ENCODE measurements at regions not wholly inside any gene's neighbourhood (a gene's known extent, or its start where the extent isn't known, plus 50 kb on each side); places are given as distances from the start of the nearest gene placed in this dataset.
"Not testable (repeated sequence)": the region's sequence is repeated elsewhere in the genome, so short reads cannot be mapped to it uniquely, and the experiment has no call there.

GRCh38 chr3:94799420-94800060 is 736.7 kb downstream of the NSUN3 start:
- Mint-ChIP-seq H3K9me3 (ENCODE audit: low read depth) (no peaks in the 10 kb centered on the region), H3K27ac (no peak overlapping the region), H3K36me3 (ENCODE audit: insufficient read depth) (no peaks in the 10 kb centered on the region), H3K4me1 (ENCODE audit: low read depth) (no peaks in the 10 kb centered on the region), H3K4me3 (ENCODE audit: low read depth) (no peak overlapping the region), H3K27me3 (no peaks in the 10 kb centered on the region)
- DNase-seq (ENCODE audit: low spot score, unreplicated experiment): no peak
- TF ChIP-seq CTCF (IDR thresholded peaks at IDR 0.05; ENCODE audit: unreplicated experiment): no peak

GRCh38 chr3:94811836-94812235 is 749.0 kb downstream of the NSUN3 start:
- DNase-seq (ENCODE audit: low spot score, unreplicated experiment): no peak
- H3K36me3 Mint-ChIP-seq (ENCODE audit: insufficient read depth): no peaks in the 10 kb centered on the region
- H3K4me3 Mint-ChIP-seq (ENCODE audit: low read depth): no peak overlapping the region
- H3K4me1 Mint-ChIP-seq (ENCODE audit: low read depth): peaks cover 4% of the 10 kb centered on the region
- H3K27ac Mint-ChIP-seq: peak overlapping the region; percentile 81
- no peak for TF ChIP-seq CTCF (IDR thresholded peaks at IDR 0.05; ENCODE audit: unreplicated experiment)
- no peaks in the 10 kb centered on the region for H3K27me3 Mint-ChIP-seq
- peaks cover 4% of the 10 kb centered on the region for H3K9me3 Mint-ChIP-seq (ENCODE audit: low read depth)

GRCh38 chr3:94821241-94821640 is 758.4 kb downstream of the NSUN3 start:
- H3K4me3 Mint-ChIP-seq (ENCODE audit: low read depth): no peak overlapping the region
- no peak for TF ChIP-seq CTCF (IDR thresholded peaks at IDR 0.05; ENCODE audit: unreplicated experiment)
- no peak overlapping the region for H3K27ac Mint-ChIP-seq
- no peaks in the 10 kb centered on the region for H3K36me3 Mint-ChIP-seq (ENCODE audit: insufficient read depth)
- H3K27me3 Mint-ChIP-seq: no peaks in the 10 kb centered on the region
- no peak for DNase-seq (ENCODE audit: low spot score, unreplicated experiment)
- peaks cover 8% of the 10 kb centered on the region for H3K9me3 Mint-ChIP-seq (ENCODE audit: low read depth)
- no peaks in the 10 kb centered on the region for H3K4me1 Mint-ChIP-seq (ENCODE audit: low read depth)

GRCh38 chr3:94822298-94822697 is 759.4 kb downstream of the NSUN3 start:
- no peak for DNase-seq (ENCODE audit: low spot score, unreplicated experiment)
- Mint-ChIP-seq H3K27ac (no peak overlapping the region), H3K4me1 (ENCODE audit: low read depth) (no peaks in the 10 kb centered on the region), H3K36me3 (ENCODE audit: insufficient read depth) (no peaks in the 10 kb centered on the region), H3K27me3 (no peaks in the 10 kb centered on the region), H3K4me3 (ENCODE audit: low read depth) (no peak overlapping the region), H3K9me3 (ENCODE audit: low read depth) (peaks cover 12% of the 10 kb centered on the region)
- TF ChIP-seq CTCF (IDR thresholded peaks at IDR 0.05; ENCODE audit: unreplicated experiment): no peak

- not testable (repeated sequence) for H3K36me3 Mint-ChIP-seq (ENCODE audit: insufficient read depth); H3K4me3 Mint-ChIP-seq (ENCODE audit: low read depth); H3K4me1 Mint-ChIP-seq (ENCODE audit: low read depth); H3K9me3 Mint-ChIP-seq (ENCODE audit: low read depth); H3K27ac Mint-ChIP-seq; DNase-seq (ENCODE audit: low spot score, unreplicated experiment); H3K27me3 Mint-ChIP-seq
Observed at GRCh38 chr3:94846251-94846650, 783.4 kb downstream of the NSUN3 start.

- H3K4me3 Mint-ChIP-seq (ENCODE audit: low read depth): no peak overlapping the region
- H3K36me3 Mint-ChIP-seq (ENCODE audit: insufficient read depth): peaks cover 18% of the 10 kb centered on the region
- H3K27me3 Mint-ChIP-seq: no peaks in the 10 kb centered on the region
- DNase-seq (ENCODE audit: low spot score, unreplicated experiment): no peak
- H3K4me1 Mint-ChIP-seq (ENCODE audit: low read depth): no peaks in the 10 kb centered on the region
- peak; percentile 51 for TF ChIP-seq CTCF (IDR thresholded peaks at IDR 0.05; ENCODE audit: unreplicated experiment)
- no peak overlapping the region for H3K27ac Mint-ChIP-seq
- H3K9me3 Mint-ChIP-seq (ENCODE audit: low read depth): peaks cover 52% of the 10 kb centered on the region
Observed at GRCh38 chr3:94862703-94863102, 799.8 kb downstream of the NSUN3 start.

All from progenitor cell of endocrine pancreas (in vitro differentiated cells).